NB4 (cell line): ENCODE measurements at regions not wholly inside any gene's neighbourhood (a gene's known extent, or its start where the extent isn't known, plus 50 kb on each side); places are given as distances from the start of the nearest gene placed in this dataset.

ENCODE experiments used
- POLR2A ChIP-seq: IDR thresholded peaks from 2 replicates; pipeline ENCODE4 v1.6.1; 2011; ENCODE audit warnings: mild to moderate bottlenecking; ENCODE audit not compliant: insufficient read length; ENCODE audit errors: extremely low read depth
- TF ChIP-seq, protein P1 (sequence below): IDR thresholded peaks from 2 replicates; pipeline ENCODE4 v1.6.1; 2011; ENCODE audit warnings: low read depth, low read length
- TF ChIP-seq, protein P2 (sequence below): IDR thresholded peaks from one replicate; pipeline ENCODE4 v1.5.1; 2012; ENCODE audit warnings: low read depth, low read length

DNA sequence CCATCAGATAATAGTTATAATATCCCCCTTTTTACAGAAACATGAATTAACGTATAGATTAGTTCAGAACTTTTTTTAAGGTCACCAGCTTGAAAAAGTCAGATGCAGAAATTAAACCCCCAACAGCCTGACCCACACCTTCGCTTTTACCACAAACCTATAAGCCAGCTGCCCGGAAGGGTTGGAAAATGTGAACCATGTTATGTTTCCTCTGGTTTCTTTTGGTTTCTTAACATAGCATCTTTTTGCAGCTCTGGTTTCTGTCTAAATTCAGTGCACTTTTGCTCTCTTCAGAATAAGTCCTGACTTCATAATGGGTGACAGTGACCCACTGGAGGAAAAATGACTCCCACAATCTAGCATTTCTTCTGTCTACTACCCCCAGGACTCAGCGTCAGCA, 381.7 kb upstream of the DDX18 start:
- TF ChIP-seq POLR2A: no peak
- TF ChIP-seq, protein P1, sequence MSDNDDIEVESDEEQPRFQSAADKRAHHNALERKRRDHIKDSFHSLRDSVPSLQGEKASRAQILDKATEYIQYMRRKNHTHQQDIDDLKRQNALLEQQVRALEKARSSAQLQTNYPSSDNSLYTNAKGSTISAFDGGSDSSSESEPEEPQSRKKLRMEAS: no peak
- TF ChIP-seq, protein P2, sequence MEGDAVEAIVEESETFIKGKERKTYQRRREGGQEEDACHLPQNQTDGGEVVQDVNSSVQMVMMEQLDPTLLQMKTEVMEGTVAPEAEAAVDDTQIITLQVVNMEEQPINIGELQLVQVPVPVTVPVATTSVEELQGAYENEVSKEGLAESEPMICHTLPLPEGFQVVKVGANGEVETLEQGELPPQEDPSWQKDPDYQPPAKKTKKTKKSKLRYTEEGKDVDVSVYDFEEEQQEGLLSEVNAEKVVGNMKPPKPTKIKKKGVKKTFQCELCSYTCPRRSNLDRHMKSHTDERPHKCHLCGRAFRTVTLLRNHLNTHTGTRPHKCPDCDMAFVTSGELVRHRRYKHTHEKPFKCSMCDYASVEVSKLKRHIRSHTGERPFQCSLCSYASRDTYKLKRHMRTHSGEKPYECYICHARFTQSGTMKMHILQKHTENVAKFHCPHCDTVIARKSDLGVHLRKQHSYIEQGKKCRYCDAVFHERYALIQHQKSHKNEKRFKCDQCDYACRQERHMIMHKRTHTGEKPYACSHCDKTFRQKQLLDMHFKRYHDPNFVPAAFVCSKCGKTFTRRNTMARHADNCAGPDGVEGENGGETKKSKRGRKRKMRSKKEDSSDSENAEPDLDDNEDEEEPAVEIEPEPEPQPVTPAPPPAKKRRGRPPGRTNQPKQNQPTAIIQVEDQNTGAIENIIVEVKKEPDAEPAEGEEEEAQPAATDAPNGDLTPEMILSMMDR: no peak
